GM12878 (cell line): ENCODE measurements at regions not wholly inside any gene's neighbourhood (a gene's known extent, or its start where the extent isn't known, plus 50 kb on each side); places are given as distances from the start of the nearest gene placed in this dataset.

Experiments used
- ATAC-seq: fragments of 200-7000 bp; cut with Tn5 transposase; 3 replicates; pipeline ENCODE4 v1.9.1; 2020; ENCODE audit warnings: mild to moderate bottlenecking, moderate library complexity
- BruUV-seq: library from RNA; stranded (reverse); fragments of 400-500 nt; replicated peaks from 2 replicates; lab custom pipeline; 2021; lab: Mats Ljungman, UMichigan
- CTCF ChIA-PET: fragments of 300-600 bp; sonication (Branson Sonifier 250); formaldehyde crosslinking; extraction: SDS; loops from one replicate; lab custom pipeline; 2021; ENCODE audit warnings: inconsistent platforms; lab: Yijun Ruan, JAX
- POLR2A ChIA-PET: fragments of 350-600 bp; formaldehyde crosslinking; extraction: SDS; loops from one replicate; lab custom pipeline; 2021; ENCODE audit warnings: inconsistent platforms; lab: Charles Lee
- RAD21 ChIA-PET: fragments of 300-600 bp; sonication (Branson Sonifier 250); formaldehyde crosslinking; loops from one replicate; lab custom pipeline; 2023; ENCODE audit warnings: antibody characterized with exemption; ENCODE audit not compliant: unreplicated experiment; lab: Charles Lee
- SMC1A ChIA-PET: fragments of 300-600 bp; sonication (Branson Sonifier 250); formaldehyde crosslinking; loops from one replicate; lab custom pipeline; 2023; ENCODE audit not compliant: unreplicated experiment, uncharacterized antibody; lab: Charles Lee
- DNase-seq: peaks from one replicate; pipeline ENCODE4 v3.0.0-alpha.2; 2011; ENCODE audit warnings: low read depth, low spot score
- FAIRE-seq: peaks from 3 replicates; lab custom pipeline; 2011; peaks lifted over from hg19 to GRCh38; lab: Jason Lieb, UNC
- H2AFZ ChIP-seq: 2 replicates; pipeline ENCODE4 v1.6.0; 2011; ENCODE audit warnings: low read depth, low read length, control low read depth; ENCODE audit not compliant: control insufficient read depth
- H3K27ac ChIP-seq: 2 replicates; pipeline ENCODE4 v1.5.1; 2011; ENCODE audit warnings: control low read depth; ENCODE audit not compliant: control insufficient read depth, insufficient read depth
- H3K27me3 ChIP-seq, 2 experiments: replicated peaks in 1 of 2; 2 replicates each; pipeline versions ENCODE4 v1.6.0 to v1.6.1; 2011; ENCODE audit warnings: low read length in 1 of 2; ENCODE audit not compliant: control insufficient read depth in 2 of 2, insufficient read depth in 2 of 2
- H3K36me3 ChIP-seq, 2 experiments: 2 replicates each; pipeline ENCODE4 v1.5.1; 2011; ENCODE audit warnings: low read length in 1 of 2; ENCODE audit not compliant: control insufficient read depth in 2 of 2, insufficient read depth in 2 of 2
- H3K4me1 ChIP-seq: 2 replicates; pipeline ENCODE4 v1.6.1; 2011; ENCODE audit warnings: mild to moderate bottlenecking, low read length, moderate library complexity, mixed read lengths; ENCODE audit not compliant: control insufficient read depth, insufficient read depth
- H3K4me2 ChIP-seq: 2 replicates; pipeline ENCODE4 v1.6.0; 2011; ENCODE audit warnings: control low read depth; ENCODE audit not compliant: control insufficient read depth, insufficient read depth
- H3K4me3 ChIP-seq: fragments of 200-600 bp; sonication (generic); 2 replicates; pipeline ENCODE4 v1.5.1; 2016
- H3K79me2 ChIP-seq: 2 replicates; pipeline ENCODE4 v1.6.0; 2011; ENCODE audit warnings: low read length; ENCODE audit not compliant: control insufficient read depth, insufficient read depth
- H3K9ac ChIP-seq: 2 replicates; pipeline ENCODE4 v1.8.0; 2011; ENCODE audit warnings: low read length, control low read depth, mixed read lengths; ENCODE audit not compliant: control insufficient read depth, insufficient read depth
- H3K9me3 ChIP-seq: replicated peaks from 3 replicates; pipeline ENCODE4 v1.5.1; 2011; ENCODE audit warnings: mild to moderate bottlenecking, low read length; ENCODE audit not compliant: control insufficient read depth, insufficient read depth
- H4K20me1 ChIP-seq: 2 replicates; pipeline ENCODE4 v1.6.0; 2011; ENCODE audit not compliant: control insufficient read depth, insufficient read depth
- KDM1A ChIP-seq: fragments of 200-600 bp; sonication (generic); IDR thresholded peaks from 2 replicates; pipeline ENCODE4 v1.6.1; 2016; ENCODE audit warnings: borderline replicate concordance
- MTA2 ChIP-seq: fragments of 450-650 bp; IDR thresholded peaks from 2 replicates; pipeline ENCODE4 v1.6.1; 2016; ENCODE audit warnings: low read depth, mild to moderate bottlenecking, moderate library complexity
- MYC ChIP-seq: IDR thresholded peaks from 2 replicates; pipeline ENCODE4 v1.6.1; 2011; ENCODE audit warnings: mild to moderate bottlenecking, low read length, moderate library complexity, inconsistent platforms; ENCODE audit not compliant: insufficient read depth, insufficient replicate concordance, insufficient read length, severe bottlenecking
- PAX8 ChIP-seq: fragments of 450-650 bp; IDR thresholded peaks from 2 replicates; pipeline ENCODE4 v1.6.1; 2017; ENCODE audit warnings: mild to moderate bottlenecking, moderate library complexity
- POLR2A ChIP-seq: IDR thresholded peaks from 2 replicates; pipeline ENCODE4 v1.6.1; 2011; ENCODE audit warnings: low read depth, mild to moderate bottlenecking, low read length
- POLR2AphosphoS5 ChIP-seq: IDR thresholded peaks from 2 replicates; pipeline ENCODE4 v1.6.1; 2011; ENCODE audit warnings: mild to moderate bottlenecking, low read length, inconsistent platforms
- SREBF2 ChIP-seq: IDR thresholded peaks from 2 replicates; pipeline ENCODE4 v1.6.1; 2012; ENCODE audit warnings: mild to moderate bottlenecking, low read length
- STAT3 ChIP-seq: IDR thresholded peaks from 2 replicates; pipeline ENCODE4 v1.6.1; 2011; ENCODE audit warnings: low read depth, low read length, improper control_type of control experiment
- TCF12 ChIP-seq: IDR thresholded peaks from 2 replicates; pipeline ENCODE4 v1.6.1; 2011; ENCODE audit warnings: low read depth, mild to moderate bottlenecking, low read length
- ZNF217 ChIP-seq: fragments of 450-650 bp; IDR thresholded peaks from 2 replicates; pipeline ENCODE4 v1.6.1; 2017; ENCODE audit warnings: antibody characterized with exemption, mild to moderate bottlenecking
- ZNF622 ChIP-seq: fragments of 450-650 bp; IDR thresholded peaks from 2 replicates; pipeline ENCODE4 v1.6.1; 2017; ENCODE audit warnings: mild to moderate bottlenecking, inconsistent platforms
- WGBS: methylation state at CpG from one replicate; pipeline ENCODE4 v1.1.6; 2016; ENCODE audit warnings: low lambda C conversion rate; ENCODE audit not compliant: insufficient replicate concordance, insufficient coverage; ENCODE audit errors: missing lambda C conversion rate; 5-methylcytosine and 5-hydroxymethylcytosine counted together
- in situ Hi-C: fragments of 300-500 bp; cut with MboI; formaldehyde crosslinking; loops from 9 replicates; pipeline ENCODE4 v1.14.3; 2018; ENCODE audit warnings: mixed read lengths
- intact Hi-C: fragments of 100-400 bp; cut with micrococcal nuclease; formaldehyde crosslinking; loops from one replicate; pipeline ENCODE4 v1.14.2; 2022; ENCODE audit not compliant: unreplicated experiment
- TF ChIP-seq, protein P1 (sequence below): fragments of 450-650 bp; IDR thresholded peaks from 2 replicates; pipeline ENCODE4 v1.6.1; 2017; ENCODE audit warnings: borderline replicate concordance
- TF ChIP-seq, protein P2 (sequence below): fragments of 450-650 bp; formaldehyde crosslinking; IDR thresholded peaks from 2 replicates; pipeline ENCODE4 v1.5.0; 2022; ENCODE audit warnings: mild to moderate bottlenecking, missing genetic modification characterization
- TF ChIP-seq, protein P3 (sequence below): IDR thresholded peaks from 2 replicates; pipeline ENCODE4 v1.6.1; 2012; ENCODE audit warnings: low read length, inconsistent platforms

DNA sequence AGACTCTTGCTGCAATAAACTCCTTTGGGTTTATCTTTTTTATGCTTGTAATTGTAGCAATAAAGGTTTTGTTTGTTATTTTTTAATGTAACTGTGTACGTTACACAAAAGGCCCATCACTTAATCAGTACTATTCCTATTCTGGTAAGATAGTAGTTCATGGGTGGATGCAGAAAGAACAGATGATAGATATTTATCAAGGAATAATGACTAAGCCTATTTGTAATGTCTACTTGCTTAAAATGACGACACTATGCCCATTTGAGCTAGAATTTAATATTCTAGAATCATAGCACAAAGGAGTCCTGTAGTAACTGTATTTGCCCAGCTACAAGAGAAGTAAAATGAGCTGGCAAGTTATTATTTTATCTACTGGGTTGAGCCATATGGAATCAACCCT, 235.4 kb upstream of the DYNLRB2 start (continued):
- TF ChIP-seq, protein P1, sequence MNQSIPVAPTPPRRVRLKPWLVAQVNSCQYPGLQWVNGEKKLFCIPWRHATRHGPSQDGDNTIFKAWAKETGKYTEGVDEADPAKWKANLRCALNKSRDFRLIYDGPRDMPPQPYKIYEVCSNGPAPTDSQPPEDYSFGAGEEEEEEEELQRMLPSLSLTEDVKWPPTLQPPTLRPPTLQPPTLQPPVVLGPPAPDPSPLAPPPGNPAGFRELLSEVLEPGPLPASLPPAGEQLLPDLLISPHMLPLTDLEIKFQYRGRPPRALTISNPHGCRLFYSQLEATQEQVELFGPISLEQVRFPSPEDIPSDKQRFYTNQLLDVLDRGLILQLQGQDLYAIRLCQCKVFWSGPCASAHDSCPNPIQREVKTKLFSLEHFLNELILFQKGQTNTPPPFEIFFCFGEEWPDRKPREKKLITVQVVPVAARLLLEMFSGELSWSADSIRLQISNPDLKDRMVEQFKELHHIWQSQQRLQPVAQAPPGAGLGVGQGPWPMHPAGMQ = no peak

DNA sequence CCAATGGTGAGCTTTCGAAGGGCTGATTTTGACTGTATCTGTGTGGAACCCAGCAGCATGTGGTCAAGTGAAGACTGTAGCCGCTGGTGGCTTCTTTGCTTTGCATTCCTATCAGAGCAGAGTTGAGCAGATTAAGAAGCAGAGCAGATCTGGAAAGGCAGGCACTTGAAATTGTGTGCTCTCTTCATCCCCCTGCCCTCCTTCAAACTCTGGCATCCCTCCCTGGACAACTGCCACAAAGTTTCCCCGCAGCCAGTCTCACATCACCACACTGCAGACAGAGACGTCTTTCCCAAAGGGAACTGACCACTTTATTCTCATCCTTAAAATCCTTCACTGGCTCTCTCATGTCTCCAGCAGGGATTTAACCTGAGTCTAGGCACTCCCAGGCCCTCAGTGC, 237.1 kb upstream of the DYNLRB2 start:
- no peak overlapping the region for H3K27ac ChIP-seq
- intact Hi-C loops = no loop called here
- no peak overlapping the region for H3K9ac ChIP-seq
- H3K4me2 ChIP-seq = no peak overlapping the region
- no TSS peak for BruUV-seq
- ChIA-PET SMC1A (no interaction called here), POLR2A (no interaction called here), CTCF (no interaction called here), RAD21 (no interaction called here)
- no peaks in the 10 kb centered on the region for H3K79me2 ChIP-seq
- 16% methylated on average over 4 of the region's 4 CpGs for WGBS
- FAIRE-seq (no peak), ATAC-seq (no peak), DNase-seq (no peak)
- no peaks in the 10 kb centered on the region for H4K20me1 ChIP-seq
- H2AFZ ChIP-seq = no peak overlapping the region
- in situ Hi-C loops = no loop called here
- H3K27me3 ChIP-seq = no peaks in the 10 kb centered on the region
- no peak overlapping the region for H3K4me3 ChIP-seq
- no peaks in the 10 kb centered on the region for H3K36me3 ChIP-seq
- no peak for TF ChIP-seq MYC
- TF ChIP-seq ZNF622 = no peak
- TF ChIP-seq KDM1A = no peak
- no peak for TF ChIP-seq POLR2AphosphoS5
- no peak for TF ChIP-seq STAT3
- TF ChIP-seq ZNF217 = no peak
- TF ChIP-seq, all 136 proteins: peak for 0
- Histone ChIP-seq H3K4me1 (no peaks in the 10 kb centered on the region), H3K9me3 (no peaks in the 10 kb centered on the region)

DNA sequence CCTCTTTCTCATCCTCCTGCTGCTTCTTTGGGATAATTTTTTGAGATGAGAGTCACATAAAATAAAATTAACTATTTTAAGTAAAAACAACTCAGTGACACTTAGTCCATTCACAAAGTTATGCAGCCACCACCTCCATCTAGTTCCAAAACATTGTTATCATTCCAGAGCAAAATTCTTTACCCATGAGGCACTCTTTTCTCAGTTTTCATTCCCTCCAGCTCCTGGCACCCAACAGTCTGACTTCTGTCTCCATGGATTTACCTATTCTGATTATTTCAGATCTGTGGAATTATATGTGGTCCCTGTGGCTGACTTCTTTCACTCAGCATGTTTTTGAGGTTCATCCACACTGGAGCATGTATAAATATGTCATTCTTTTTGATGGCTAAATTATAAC, 239.9 kb upstream of the DYNLRB2 start:
- Histone ChIP-seq H3K79me2 (no peaks in the 10 kb centered on the region), H4K20me1 (no peaks in the 10 kb centered on the region), H3K27ac (no peak overlapping the region), H3K4me2 (no peak overlapping the region), H3K36me3 (no peaks in the 10 kb centered on the region), H3K27me3 (no peaks in the 10 kb centered on the region), H3K9ac (no peak overlapping the region), H3K9me3 (no peaks in the 10 kb centered on the region), H2AFZ (no peak overlapping the region), H3K4me3 (no peak overlapping the region), H3K4me1 (no peaks in the 10 kb centered on the region)
- SMC1A ChIA-PET = no interaction called here
- in situ Hi-C loops (no loop called here), intact Hi-C loops (no loop called here)
- POLR2A ChIA-PET = no interaction called here
- CTCF ChIA-PET = no interaction called here
- BruUV-seq = no TSS peak
- no peak for FAIRE-seq
- DNase-seq = no peak
- RAD21 ChIA-PET = no interaction called here
- no peak for ATAC-seq
- TF ChIP-seq, protein P2, sequence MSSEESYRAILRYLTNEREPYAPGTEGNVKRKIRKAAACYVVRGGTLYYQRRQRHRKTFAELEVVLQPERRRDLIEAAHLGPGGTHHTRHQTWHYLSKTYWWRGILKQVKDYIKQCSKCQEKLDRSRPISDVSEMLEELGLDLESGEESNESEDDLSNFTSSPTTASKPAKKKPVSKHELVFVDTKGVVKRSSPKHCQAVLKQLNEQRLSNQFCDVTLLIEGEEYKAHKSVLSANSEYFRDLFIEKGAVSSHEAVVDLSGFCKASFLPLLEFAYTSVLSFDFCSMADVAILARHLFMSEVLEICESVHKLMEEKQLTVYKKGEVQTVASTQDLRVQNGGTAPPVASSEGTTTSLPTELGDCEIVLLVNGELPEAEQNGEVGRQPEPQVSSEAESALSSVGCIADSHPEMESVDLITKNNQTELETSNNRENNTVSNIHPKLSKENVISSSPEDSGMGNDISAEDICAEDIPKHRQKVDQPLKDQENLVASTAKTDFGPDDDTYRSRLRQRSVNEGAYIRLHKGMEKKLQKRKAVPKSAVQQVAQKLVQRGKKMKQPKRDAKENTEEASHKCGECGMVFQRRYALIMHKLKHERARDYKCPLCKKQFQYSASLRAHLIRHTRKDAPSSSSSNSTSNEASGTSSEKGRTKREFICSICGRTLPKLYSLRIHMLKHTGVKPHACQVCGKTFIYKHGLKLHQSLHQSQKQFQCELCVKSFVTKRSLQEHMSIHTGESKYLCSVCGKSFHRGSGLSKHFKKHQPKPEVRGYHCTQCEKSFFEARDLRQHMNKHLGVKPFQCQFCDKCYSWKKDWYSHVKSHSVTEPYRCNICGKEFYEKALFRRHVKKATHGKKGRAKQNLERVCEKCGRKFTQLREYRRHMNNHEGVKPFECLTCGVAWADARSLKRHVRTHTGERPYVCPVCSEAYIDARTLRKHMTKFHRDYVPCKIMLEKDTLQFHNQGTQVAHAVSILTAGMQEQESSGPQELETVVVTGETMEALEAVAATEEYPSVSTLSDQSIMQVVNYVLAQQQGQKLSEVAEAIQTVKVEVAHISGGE = no peak
- TF ChIP-seq, protein P3, sequence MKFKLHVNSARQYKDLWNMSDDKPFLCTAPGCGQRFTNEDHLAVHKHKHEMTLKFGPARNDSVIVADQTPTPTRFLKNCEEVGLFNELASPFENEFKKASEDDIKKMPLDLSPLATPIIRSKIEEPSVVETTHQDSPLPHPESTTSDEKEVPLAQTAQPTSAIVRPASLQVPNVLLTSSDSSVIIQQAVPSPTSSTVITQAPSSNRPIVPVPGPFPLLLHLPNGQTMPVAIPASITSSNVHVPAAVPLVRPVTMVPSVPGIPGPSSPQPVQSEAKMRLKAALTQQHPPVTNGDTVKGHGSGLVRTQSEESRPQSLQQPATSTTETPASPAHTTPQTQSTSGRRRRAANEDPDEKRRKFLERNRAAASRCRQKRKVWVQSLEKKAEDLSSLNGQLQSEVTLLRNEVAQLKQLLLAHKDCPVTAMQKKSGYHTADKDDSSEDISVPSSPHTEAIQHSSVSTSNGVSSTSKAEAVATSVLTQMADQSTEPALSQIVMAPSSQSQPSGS = no peak
- no peak for TF ChIP-seq POLR2A
- no peak for TF ChIP-seq PAX8
- no peak for TF ChIP-seq SREBF2
- TF ChIP-seq MTA2 = no peak
- no peak for TF ChIP-seq TCF12
